ENCODE measurements at regions not wholly inside any gene's neighbourhood (a gene's known extent, or its start where the extent isn't known, plus 50 kb on each side); places are given as distances from the start of the nearest gene placed in this dataset.

GRCh38 chrX:94454606-94455005 is 780.6 kb downstream of the FAM133A start:
- no peak for TF ChIP-seq CTCF (IDR thresholded peaks at IDR 0.05 in 8 of 11, conservative IDR thresholded peaks at IDR 0.05 in 3 of 11)
- TF ChIP-seq POLR2A (IDR thresholded peaks at IDR 0.05) = no peak

Data from spleen (tissue), 7 donors.